GM23248 (cell line): ENCODE measurements at regions not wholly inside any gene's neighbourhood (a gene's known extent, or its start where the extent isn't known, plus 50 kb on each side); places are given as distances from the start of the nearest gene placed in this dataset.

ENCODE experiments used
- EZH2 ChIP-seq: fragments of 200-600 bp; sonication (generic); IDR thresholded peaks from 2 replicates; pipeline ENCODE4 v1.6.1; 2018; ENCODE audit warnings: antibody characterized with exemption, mild to moderate bottlenecking; ENCODE audit not compliant: insufficient read depth, poor library complexity, severe bottlenecking
- EZH2phosphoT487 ChIP-seq: fragments of 200-600 bp; sonication (generic); IDR thresholded peaks from 2 replicates; pipeline ENCODE4 v1.6.1; 2018; ENCODE audit warnings: antibody characterized with exemption, moderate library complexity, mild to moderate bottlenecking, low read depth; ENCODE audit not compliant: insufficient read depth

GRCh38 chr5:96120120-96120519 lies 158.5 kb upstream of the ELL2 start:
- TF ChIP-seq EZH2phosphoT487 (no peak), EZH2 (no peak)
